HG03139 (cell line): ENCODE measurements at regions not wholly inside any gene's neighbourhood (a gene's known extent, or its start where the extent isn't known, plus 50 kb on each side); places are given as distances from the start of the nearest gene placed in this dataset.
"Not testable (repeated sequence)": the region's sequence is repeated elsewhere in the genome, so short reads cannot be mapped to it uniquely, and the experiment has no call there.

Experiments
- ATAC-seq: cut with Tn5 transposase; IDR thresholded peaks from one replicate; pipeline ENCODE4 v1.9.1; 2021; ENCODE audit not compliant: unreplicated experiment

GRCh38 chr9:42370172-42370571, 186.7 kb downstream of the SPATA31A6 start:
- ATAC-seq, result not testable (repeated sequence)

GRCh38 chr9:42371417-42371816, 188.0 kb downstream of the SPATA31A6 start:
- ATAC-seq, result not testable (repeated sequence)

DNA sequence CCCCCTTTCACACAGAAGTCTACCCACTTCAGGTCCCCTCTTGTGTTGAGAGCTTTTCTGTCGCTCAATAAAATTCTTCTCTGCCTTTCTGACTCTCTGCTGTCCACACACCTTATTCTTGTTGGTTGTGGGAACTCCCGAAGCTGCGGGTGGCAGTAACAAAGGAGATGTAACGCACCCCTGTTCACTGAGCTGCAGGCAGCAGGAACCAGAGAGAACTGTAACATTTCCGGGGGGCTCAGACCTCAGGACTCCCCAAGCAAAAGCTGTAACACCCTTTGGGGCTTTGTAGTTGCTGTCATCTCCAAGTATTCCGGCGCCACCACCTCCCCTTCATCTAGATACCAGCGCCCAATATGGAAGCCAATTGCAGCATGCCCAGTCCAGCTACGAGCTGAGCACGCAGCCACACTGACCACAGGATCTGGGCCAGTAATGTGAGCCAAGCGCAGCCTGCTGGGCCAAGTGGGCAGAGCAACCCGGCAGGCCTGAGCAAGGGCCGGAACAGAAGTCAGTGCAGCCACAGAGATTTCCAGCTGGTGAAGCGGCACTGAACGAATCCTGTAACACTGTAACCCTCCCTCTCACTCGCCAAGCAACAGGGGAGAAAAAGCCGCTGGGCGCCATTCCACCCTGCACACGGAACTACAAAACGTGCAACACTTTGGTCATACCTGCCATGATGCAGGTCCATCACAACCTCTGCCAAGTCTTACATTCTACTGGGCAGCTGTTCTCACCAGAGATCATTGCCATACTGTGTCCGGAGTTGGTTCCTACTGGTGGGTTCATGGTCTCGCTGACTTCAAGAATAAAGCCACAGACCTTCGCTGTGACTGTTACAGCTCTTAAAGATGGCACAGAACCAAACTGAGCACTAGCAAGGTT, 194.3 kb downstream of the SPATA31A6 start:
- ATAC-seq, result not testable (repeated sequence)

DNA sequence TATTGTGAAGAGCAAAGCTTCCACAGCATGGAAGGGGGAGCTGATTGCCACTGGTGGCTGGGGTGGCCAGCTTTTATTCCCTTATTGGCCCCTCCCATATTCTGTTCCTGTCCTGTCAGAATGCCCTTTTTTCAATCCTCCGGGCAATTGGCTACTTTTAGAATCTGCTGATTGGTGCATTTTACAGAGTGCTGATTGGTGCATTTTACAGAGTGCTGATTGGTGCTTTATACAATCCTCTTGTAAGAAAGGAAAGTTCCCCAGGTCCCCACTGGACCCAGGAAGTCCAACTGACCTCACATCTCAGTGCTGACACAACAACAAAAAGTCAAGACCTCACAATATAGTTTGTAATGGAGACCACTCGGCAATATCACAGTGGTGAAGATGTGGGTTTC, 195.0 kb downstream of the SPATA31A6 start:
- no peak for ATAC-seq

DNA sequence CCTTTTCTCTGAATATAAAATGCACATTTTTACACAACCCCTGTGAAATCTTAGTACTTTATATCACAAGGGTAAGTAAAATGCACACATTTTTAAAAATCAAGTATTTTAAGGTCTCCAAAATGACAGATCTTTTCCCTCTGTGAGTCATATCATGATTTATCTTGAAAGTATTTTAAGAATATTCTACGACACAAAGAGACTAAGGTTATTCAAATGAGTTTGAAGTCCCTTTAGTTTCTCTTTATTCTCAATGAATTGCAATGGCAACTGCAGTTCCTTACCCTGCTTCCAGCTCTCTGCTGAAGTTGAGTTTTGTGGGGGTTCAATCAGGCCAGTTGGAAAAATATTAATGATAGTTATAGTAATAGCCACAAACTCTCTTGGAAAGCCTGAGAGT, 196.1 kb downstream of the SPATA31A6 start:
- ATAC-seq, result not testable (repeated sequence)

DNA sequence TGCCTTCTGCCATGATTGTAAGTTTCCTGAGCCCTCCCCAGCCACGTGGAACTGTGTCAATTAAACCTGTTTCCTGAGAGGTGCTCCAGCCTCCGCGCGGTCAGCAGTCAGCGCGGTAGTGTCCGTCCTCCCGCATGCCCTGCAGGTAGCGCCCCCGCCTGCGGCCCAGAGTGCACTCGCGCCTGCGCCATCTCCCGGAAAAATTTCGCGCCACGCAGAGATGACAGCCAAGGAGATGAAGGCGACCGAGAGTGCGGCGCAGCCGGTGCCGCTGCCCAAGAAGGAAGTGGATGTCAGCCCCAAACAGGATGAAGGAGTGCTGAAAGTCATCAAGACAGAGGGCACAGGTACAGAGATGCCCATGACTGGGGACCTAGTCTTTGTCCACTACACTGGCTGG, 201.1 kb downstream of the SPATA31A6 start:
- ATAC-seq, result not testable (repeated sequence)

- ATAC-seq, result not testable (repeated sequence)
Observed at GRCh38 chr9:42385574-42386120, 202.2 kb downstream of the SPATA31A6 start.

DNA sequence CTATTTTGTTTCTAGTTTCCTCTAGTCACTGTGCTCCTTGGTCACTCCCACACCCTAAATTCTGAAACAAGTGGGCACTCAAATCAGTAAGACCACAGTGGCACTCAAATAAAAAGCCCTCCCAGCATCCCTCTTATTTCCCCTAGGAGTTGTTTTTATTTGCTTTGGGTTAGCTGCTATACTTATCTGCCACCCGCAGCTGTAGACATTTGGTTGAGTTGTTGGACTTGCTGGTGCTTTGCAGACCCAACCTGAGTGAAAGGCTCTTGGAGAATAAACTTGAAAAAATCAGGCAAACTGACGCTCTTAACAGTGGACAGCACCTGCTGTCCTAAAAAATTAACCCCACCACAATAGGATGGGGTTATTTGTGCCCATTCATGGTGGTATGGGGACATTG, 203.0 kb downstream of the SPATA31A6 start:
- ATAC-seq, result no peak

DNA sequence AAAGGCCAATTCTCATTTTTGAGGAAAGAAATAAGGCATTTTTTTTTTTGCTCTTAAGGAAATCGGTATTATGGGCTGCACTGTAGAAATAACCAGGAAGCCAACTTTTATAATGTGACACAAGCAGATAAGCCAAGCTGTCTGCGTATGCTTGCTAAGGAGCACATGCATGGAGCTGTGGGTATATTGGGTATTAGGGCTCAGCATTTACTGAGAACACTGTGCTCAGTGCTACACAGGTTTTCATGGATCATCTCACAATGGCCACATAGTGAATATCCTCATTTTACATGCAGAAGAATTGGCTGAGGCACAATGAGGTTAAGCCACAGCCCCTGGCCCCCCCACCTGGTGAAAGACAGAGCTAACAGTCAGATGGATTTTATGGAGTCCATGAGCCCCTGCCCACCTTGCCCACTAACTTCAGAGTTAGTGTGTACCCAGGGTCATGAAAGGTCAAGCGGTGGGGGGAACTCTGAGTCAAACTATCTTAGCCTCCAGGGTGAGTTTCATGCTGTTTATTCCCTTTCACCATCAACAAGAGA, 204.8 kb downstream of the SPATA31A6 start:
- ATAC-seq, result no peak

GRCh38 chr9:42388846-42389245, 205.4 kb downstream of the SPATA31A6 start:
- no peak for ATAC-seq

DNA sequence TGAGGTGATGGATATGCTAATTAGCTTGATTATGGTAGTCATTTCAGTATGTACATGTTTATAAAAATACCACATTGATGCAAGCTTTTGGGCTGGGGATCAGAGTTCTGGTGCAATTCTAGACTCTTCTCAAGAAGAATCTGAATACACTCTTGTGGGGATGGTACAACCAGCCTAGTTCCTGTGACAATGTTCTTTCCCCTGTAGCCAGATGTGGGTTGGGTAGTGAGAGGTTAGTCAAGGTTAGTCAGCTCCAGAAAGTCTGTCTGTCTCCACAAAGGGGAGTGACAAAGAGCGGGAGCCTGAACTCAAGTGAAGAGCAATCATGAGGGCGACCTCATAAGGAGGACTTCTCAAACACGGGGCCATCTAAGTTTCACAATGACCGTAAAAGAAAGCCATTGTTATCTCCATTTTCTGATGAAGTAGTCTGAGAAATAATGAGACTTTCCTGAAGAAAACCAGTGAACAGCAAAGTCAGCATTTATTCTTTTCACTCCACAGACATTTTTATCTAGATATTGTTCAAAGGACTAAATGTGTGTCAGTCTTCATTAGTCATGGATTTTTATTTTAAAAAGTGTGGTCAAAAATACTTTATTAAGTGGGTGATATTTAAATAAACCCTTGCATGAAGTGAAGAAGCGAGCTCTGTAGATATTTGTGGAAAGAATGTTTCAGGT, 209.5 kb downstream of the SPATA31A6 start:
- ATAC-seq, result not testable (repeated sequence)

GRCh38 chr9:42396318-42396717, 212.9 kb downstream of the SPATA31A6 start:
- ATAC-seq, result no peak

- not testable (repeated sequence) for ATAC-seq
Observed at GRCh38 chr9:42397336-42397735, 213.9 kb downstream of the SPATA31A6 start.

GRCh38 chr9:42402919-42403318, 219.5 kb downstream of the SPATA31A6 start:
- not testable (repeated sequence) for ATAC-seq

DNA sequence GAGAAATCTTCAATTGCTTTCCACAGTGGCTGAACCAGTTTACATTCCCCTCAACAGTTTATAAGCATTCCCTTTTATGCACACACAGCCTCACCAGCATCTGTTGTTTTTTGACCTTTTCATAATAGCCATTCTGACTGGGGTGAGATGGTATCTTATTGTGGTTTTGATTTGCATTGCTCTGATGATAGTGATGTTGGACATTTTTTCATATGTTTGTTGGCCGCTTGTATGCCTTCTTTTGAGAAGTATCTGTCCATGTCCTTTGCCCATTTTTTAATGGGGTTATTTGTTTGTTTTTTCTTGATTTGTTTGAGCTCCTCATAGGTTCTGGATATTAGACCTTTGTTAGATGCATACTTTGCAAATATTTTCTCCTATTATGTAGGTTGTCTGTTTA, 226.1 kb downstream of the SPATA31A6 start:
- not testable (repeated sequence) for ATAC-seq

DNA sequence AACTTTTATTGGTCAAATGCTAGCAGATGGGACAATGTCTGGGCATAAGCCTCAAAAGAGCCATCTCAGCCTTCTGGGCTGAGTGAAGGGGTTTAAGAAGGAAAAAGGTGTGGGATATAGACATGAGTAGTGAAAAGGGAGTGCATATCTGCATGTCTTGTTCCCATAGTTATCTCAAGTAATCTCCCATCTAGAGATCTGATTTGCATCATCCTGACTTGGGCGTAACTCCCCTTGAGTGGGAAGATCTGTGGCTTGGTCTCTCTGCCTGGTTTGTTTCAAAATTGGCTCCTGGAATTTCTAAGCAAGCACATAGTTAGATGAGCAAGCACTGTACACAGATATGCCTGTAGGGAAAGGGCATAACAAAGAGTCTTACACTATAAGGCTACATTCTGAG, 228.9 kb downstream of the SPATA31A6 start:
- not testable (repeated sequence) for ATAC-seq

DNA sequence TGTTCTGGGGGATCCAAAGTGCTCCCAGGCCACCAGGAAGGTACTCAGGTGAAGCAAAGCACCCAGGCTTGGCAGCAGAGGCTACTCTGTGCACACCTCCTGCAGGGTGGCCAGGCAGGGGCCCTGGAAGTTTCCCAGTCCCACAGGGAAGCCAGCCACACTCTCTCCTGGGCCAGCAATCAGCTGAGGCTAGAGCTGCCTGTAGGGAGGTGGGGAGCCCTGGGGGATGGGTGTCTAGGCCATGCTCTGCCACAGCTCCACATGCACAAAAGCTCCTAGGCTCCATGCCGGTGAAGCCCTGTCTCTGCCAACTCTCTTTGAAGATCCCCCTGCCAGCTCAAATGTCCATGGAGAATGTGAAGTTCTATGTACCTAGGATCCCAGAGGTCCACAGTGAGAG, 231.4 kb downstream of the SPATA31A6 start:
- ATAC-seq, result not testable (repeated sequence)

DNA sequence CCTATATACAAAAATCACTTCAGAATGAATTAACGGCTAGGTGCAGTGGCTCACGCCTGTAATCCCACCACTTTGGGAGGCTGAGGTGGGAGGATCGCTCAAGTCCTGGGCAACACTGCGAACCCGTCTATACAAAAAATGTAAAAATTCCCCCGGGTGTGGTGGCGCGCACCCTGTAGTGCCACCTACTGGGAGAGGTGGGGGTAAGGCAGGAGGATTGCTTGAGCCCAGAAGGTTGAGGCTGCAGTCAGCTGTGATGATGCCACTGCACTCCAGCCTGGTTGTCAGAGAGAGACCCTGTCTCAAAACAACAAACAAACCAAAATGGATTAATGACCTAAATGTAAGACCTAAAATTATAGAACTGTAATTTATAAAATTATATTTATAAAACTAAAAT, 236.2 kb downstream of the SPATA31A6 start:
- ATAC-seq, result not testable (repeated sequence)

DNA sequence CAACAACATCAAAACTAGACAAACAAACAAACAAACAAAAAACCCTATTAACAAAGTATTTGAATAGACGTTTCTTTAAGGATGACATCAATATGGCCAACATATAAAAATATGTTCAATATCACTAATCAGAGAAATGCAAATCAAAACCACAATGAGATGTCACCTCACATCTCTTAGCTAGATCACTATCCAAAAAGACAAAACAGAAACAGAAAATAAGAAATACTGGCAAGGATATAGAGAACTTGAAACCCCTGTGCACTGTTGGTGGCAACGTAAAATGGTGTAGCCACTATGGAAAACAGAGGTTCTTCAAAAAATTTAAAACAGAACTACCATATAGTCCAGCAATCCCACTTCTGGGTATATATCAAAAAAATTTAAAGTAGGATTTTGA, 236.9 kb downstream of the SPATA31A6 start:
- peak; percentile 47 for ATAC-seq

DNA sequence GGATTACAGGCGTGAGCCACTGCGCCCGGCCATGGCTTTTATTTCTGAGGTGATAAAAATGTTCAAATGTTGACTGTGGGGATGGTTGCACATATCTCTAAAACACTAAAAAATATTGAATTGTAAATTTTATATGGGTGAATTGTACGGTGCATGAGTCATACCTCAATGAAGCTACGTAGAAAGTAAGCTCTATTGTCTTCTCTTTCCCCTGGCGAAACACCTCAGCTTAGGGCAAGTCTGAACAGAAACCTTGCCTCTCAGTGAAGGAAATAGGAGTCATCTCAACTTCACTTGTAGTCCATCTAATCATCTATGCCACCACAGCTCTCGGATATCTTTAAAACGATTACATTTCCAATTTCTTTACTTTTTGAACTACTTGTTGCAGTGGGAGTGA, 238.2 kb downstream of the SPATA31A6 start:
- ATAC-seq, result not testable (repeated sequence)
